ENCODE measurements at regions not wholly inside any gene's neighbourhood (a gene's known extent, or its start where the extent isn't known, plus 50 kb on each side); places are given as distances from the start of the nearest gene placed in this dataset.

DNA sequence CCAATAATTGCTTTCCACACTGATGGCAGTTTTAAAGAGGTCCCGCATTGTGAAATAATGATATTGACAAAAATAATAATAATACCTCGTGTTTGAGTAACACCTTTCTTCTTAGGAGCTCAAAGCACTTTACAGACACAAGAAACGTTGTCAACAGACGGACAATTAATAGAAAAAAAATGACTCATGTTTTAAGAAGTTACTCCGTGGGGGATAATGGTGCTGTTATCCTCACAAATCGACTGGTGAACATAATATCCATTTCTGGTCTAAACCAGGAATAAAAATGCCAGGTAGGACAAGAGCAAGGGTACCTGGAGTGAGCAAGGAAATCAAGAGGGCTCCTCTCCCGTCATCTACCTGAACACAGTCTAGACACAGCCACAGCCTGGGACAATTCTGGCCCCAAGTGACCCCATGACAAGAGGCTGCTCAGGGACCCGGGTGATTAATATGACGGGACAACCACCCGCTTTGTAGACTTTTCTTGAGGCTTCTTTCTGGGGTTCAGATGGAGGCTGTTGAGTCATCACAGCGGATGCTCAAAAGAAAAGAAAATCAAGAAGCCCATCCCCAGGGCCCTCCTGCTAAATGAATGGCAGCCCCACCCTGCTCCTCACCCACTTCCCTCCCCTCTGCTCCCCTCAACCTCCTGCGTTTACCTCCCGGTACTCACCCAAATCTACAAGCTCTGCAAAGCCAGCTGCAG, 146.2 kb upstream of the IRF2BP2 start:
- dilution Hi-C loops (cut with MboI; ENCODE audit: extremely low pct_ligation_motif_present, low sequenced_read_pairs) = no loop called here
- Histone ChIP-seq H3K9ac (ENCODE audit: control insufficient read depth, extremely low read depth, insufficient read depth, low read length) (no peak overlapping the region), H3K9me1 (ENCODE audit: control insufficient read depth, extremely low read depth, insufficient read depth, low read length) (no peaks in the 10 kb centered on the region)

DNA sequence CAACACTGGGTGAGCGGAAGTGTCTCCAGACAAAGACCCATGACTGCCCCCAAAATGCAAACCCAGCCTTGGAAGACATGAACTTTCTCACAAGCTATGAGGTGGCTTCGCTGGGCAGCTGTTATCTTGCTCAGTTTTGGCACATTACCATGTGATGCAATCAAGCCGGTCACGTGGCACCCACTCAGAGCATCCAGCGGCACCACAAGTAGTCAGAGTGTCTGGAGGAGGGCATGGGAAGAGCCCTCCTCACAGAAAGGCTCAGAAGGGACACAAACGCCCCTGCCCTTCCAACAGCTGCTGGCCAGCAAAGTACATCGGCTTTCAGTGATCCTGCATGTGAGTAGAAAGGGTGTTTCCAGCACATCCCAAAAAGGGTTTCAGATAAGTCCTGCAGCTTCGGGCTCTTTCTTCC, 145.5 kb upstream of the IRF2BP2 start:
- Histone ChIP-seq H2AFZ (ENCODE audit: control insufficient read depth, low read length) (no peak overlapping the region), H3K79me2 (ENCODE audit: control insufficient read depth, insufficient read depth, low read length) (no peaks in the 10 kb centered on the region), H3K9me1 (ENCODE audit: control insufficient read depth, extremely low read depth, insufficient read depth, low read length) (no peaks in the 10 kb centered on the region), H3K4me1 (ENCODE audit: control insufficient read depth, extremely low read depth, insufficient read depth, low read length) (peaks cover 3% of the 10 kb centered on the region), H3K4me2 (ENCODE audit: control insufficient read depth, extremely low read depth, insufficient read depth, low read depth, low read length) (no peak overlapping the region), H3K4me3 (ENCODE audit: control insufficient read depth in 2 of 3, extremely low read depth in 1 of 3, insufficient read depth in 2 of 3, low read depth in 1 of 3, low read length in 3 of 3) (no peak overlapping the region), H3K27me3 (ENCODE audit: control insufficient read depth, extremely low read depth, insufficient read depth, low read length) (no peaks in the 10 kb centered on the region), H3K27ac (ENCODE audit: control insufficient read depth, insufficient read depth, low read length) (no peak overlapping the region), H3K36me3 (ENCODE audit: control insufficient read depth in 2 of 2, extremely low read depth in 1 of 2, insufficient read depth in 2 of 2, low read length in 2 of 2) (no peaks in the 10 kb centered on the region), H3K9ac (ENCODE audit: control insufficient read depth, extremely low read depth, insufficient read depth, low read length) (no peak overlapping the region), H3K9me3 (ENCODE audit: control insufficient read depth, low read depth, low read length) (no peaks in the 10 kb centered on the region), H4K20me1 (ENCODE audit: control insufficient read depth, extremely low read depth, insufficient read depth, low read length) (no peaks in the 10 kb centered on the region)
- TF ChIP-seq EZH2 (IDR thresholded peaks at IDR 0.05; ENCODE audit: low read length) = no peak
- TF ChIP-seq, protein P1, sequence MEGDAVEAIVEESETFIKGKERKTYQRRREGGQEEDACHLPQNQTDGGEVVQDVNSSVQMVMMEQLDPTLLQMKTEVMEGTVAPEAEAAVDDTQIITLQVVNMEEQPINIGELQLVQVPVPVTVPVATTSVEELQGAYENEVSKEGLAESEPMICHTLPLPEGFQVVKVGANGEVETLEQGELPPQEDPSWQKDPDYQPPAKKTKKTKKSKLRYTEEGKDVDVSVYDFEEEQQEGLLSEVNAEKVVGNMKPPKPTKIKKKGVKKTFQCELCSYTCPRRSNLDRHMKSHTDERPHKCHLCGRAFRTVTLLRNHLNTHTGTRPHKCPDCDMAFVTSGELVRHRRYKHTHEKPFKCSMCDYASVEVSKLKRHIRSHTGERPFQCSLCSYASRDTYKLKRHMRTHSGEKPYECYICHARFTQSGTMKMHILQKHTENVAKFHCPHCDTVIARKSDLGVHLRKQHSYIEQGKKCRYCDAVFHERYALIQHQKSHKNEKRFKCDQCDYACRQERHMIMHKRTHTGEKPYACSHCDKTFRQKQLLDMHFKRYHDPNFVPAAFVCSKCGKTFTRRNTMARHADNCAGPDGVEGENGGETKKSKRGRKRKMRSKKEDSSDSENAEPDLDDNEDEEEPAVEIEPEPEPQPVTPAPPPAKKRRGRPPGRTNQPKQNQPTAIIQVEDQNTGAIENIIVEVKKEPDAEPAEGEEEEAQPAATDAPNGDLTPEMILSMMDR (optimal IDR thresholded peaks at IDR 0.05 in 1 of 3, IDR thresholded peaks at IDR 0.05 in 1 of 3, conservative IDR thresholded peaks at IDR 0.05 in 1 of 3; ENCODE audit: extremely low read depth in 1 of 3, insufficient read depth in 2 of 3, low read length in 3 of 3) = no peak
- DNase-seq (ENCODE audit: low read depth, low spot score) (no peak), FAIRE-seq (peak; percentile 71)
- dilution Hi-C loops (cut with MboI; ENCODE audit: extremely low pct_ligation_motif_present, low sequenced_read_pairs) = no loop called here

More for the DNA sequence above, 146.2 kb upstream of the IRF2BP2 start:
- no peak for DNase-seq (ENCODE audit: low read depth, low spot score)
- H3K4me2 ChIP-seq (ENCODE audit: control insufficient read depth, extremely low read depth, insufficient read depth, low read depth, low read length) = no peak overlapping the region
- TF ChIP-seq EZH2 (IDR thresholded peaks at IDR 0.05; ENCODE audit: low read length) = no peak
- TF ChIP-seq, protein P1 (optimal IDR thresholded peaks at IDR 0.05 in 1 of 3, IDR thresholded peaks at IDR 0.05 in 1 of 3, conservative IDR thresholded peaks at IDR 0.05 in 1 of 3; ENCODE audit: extremely low read depth in 1 of 3, insufficient read depth in 2 of 3, low read length in 3 of 3) = no peak
- H3K4me1 ChIP-seq (ENCODE audit: control insufficient read depth, extremely low read depth, insufficient read depth, low read length) = peaks cover 3% of the 10 kb centered on the region
- no peaks in the 10 kb centered on the region for H4K20me1 ChIP-seq (ENCODE audit: control insufficient read depth, extremely low read depth, insufficient read depth, low read length)
- H3K27me3 ChIP-seq (ENCODE audit: control insufficient read depth, extremely low read depth, insufficient read depth, low read length) = no peaks in the 10 kb centered on the region
- no peaks in the 10 kb centered on the region for H3K79me2 ChIP-seq (ENCODE audit: control insufficient read depth, insufficient read depth, low read length)
- H3K36me3 ChIP-seq (ENCODE audit: control insufficient read depth in 2 of 2, extremely low read depth in 1 of 2, insufficient read depth in 2 of 2, low read length in 2 of 2) = no peaks in the 10 kb centered on the region
- no peak for FAIRE-seq
- no peaks in the 10 kb centered on the region for H3K9me3 ChIP-seq (ENCODE audit: control insufficient read depth, low read depth, low read length)
- H2AFZ ChIP-seq (ENCODE audit: control insufficient read depth, low read length) = no peak overlapping the region
- no peak overlapping the region for H3K4me3 ChIP-seq (ENCODE audit: control insufficient read depth in 2 of 3, extremely low read depth in 1 of 3, insufficient read depth in 2 of 3, low read depth in 1 of 3, low read length in 3 of 3)
- H3K27ac ChIP-seq (ENCODE audit: control insufficient read depth, insufficient read depth, low read length) = no peak overlapping the region
